ENCODE measurements at regions not wholly inside any gene's neighbourhood (a gene's known extent, or its start where the extent isn't known, plus 50 kb on each side); places are given as distances from the start of the nearest gene placed in this dataset.

- H3K4me3 ChIP-seq (ENCODE audit: control insufficient read depth, low read depth, low read length): no peak overlapping the region
- DNase-seq (ENCODE audit: low read depth): no peak
- no peak for TF ChIP-seq CTCF (IDR thresholded peaks at IDR 0.05; ENCODE audit: control insufficient read depth, insufficient read depth, low read depth, low read length, missing control alignments)
Measured at GRCh38 chr3:168457954-168458539, 362.3 kb upstream of the GOLIM4 start.

GRCh38 chr3:168455814-168456213 lies 360.1 kb upstream of the GOLIM4 start:
- H3K4me3 ChIP-seq (ENCODE audit: control insufficient read depth, low read depth, low read length): no peak overlapping the region
- TF ChIP-seq CTCF (IDR thresholded peaks at IDR 0.05; ENCODE audit: control insufficient read depth, insufficient read depth, low read depth, low read length, missing control alignments): no peak
- DNase-seq (ENCODE audit: low read depth): no peak

- H3K4me3 ChIP-seq (ENCODE audit: control insufficient read depth, low read depth, low read length): no peak overlapping the region
- no peak for DNase-seq (ENCODE audit: low read depth)
- TF ChIP-seq CTCF (IDR thresholded peaks at IDR 0.05; ENCODE audit: control insufficient read depth, insufficient read depth, low read depth, low read length, missing control alignments): no peak
Measured at GRCh38 chr3:168453623-168454022, 357.9 kb upstream of the GOLIM4 start.

GRCh38 chr3:168443965-168444364 lies 348.2 kb upstream of the GOLIM4 start:
- TF ChIP-seq CTCF (IDR thresholded peaks at IDR 0.05; ENCODE audit: control insufficient read depth, insufficient read depth, low read depth, low read length, missing control alignments): no peak
- no peak for DNase-seq (ENCODE audit: low read depth)
- H3K4me3 ChIP-seq (ENCODE audit: control insufficient read depth, low read depth, low read length): no peak overlapping the region

GRCh38 chr3:168442502-168442901 lies 346.8 kb upstream of the GOLIM4 start:
- no peak overlapping the region for H3K4me3 ChIP-seq (ENCODE audit: control insufficient read depth, low read depth, low read length)
- no peak for TF ChIP-seq CTCF (IDR thresholded peaks at IDR 0.05; ENCODE audit: control insufficient read depth, insufficient read depth, low read depth, low read length, missing control alignments)
- DNase-seq (ENCODE audit: low read depth): no peak

- no peak for DNase-seq (ENCODE audit: low read depth)
- H3K4me3 ChIP-seq (ENCODE audit: control insufficient read depth, low read depth, low read length): no peak overlapping the region
- TF ChIP-seq CTCF (IDR thresholded peaks at IDR 0.05; ENCODE audit: control insufficient read depth, insufficient read depth, low read depth, low read length, missing control alignments): no peak
Measured at GRCh38 chr3:168436245-168436724, 340.6 kb upstream of the GOLIM4 start.
